Left forelimb (tissue), 1 donor: ENCODE measurements at regions not wholly inside any gene's neighbourhood (a gene's known extent, or its start where the extent isn't known, plus 50 kb on each side); places are given as distances from the start of the nearest gene placed in this dataset.

Experiments used
- DNase-seq: peaks from one replicate; pipeline ENCODE4 v3.0.0-alpha.2; 2018; ENCODE audit warnings: low spot score

GRCh38 chr2:120977582-120978358 lies 242.1 kb downstream of the GLI2 start:
- no peak for DNase-seq

GRCh38 chr2:120978359-120979050 lies 242.8 kb downstream of the GLI2 start:
- DNase-seq = no peak

- DNase-seq = no peak
These were observed 243.7 kb downstream of the GLI2 start for GRCh38 chr2:120979398-120979797.

- no peak for DNase-seq
These were observed 244.3 kb downstream of the GLI2 start for GRCh38 chr2:120979921-120980320.

GRCh38 chr2:120981443-120981842 lies 245.8 kb downstream of the GLI2 start:
- no peak for DNase-seq

GRCh38 chr2:120982598-120982997 lies 246.9 kb downstream of the GLI2 start:
- DNase-seq = no peak

- no peak for DNase-seq
These were observed 247.7 kb downstream of the GLI2 start for GRCh38 chr2:120983344-120983743.

- DNase-seq = no peak
These were observed 248.4 kb downstream of the GLI2 start for GRCh38 chr2:120984046-120984445.

GRCh38 chr2:120984452-120985173 lies 248.9 kb downstream of the GLI2 start:
- DNase-seq = no peak

GRCh38 chr2:120985174-120985996 lies 249.7 kb downstream of the GLI2 start:
- no peak for DNase-seq

GRCh38 chr2:120985997-120986651 lies 250.5 kb downstream of the GLI2 start:
- DNase-seq = peak; percentile 62

- peak; percentile 51 for DNase-seq
These were observed 251.4 kb downstream of the GLI2 start for GRCh38 chr2:120986898-120987650.

- peak; percentile 49 for DNase-seq
These were observed 252.5 kb downstream of the GLI2 start for GRCh38 chr2:120988051-120988699.

GRCh38 chr2:120988700-120989511 lies 253.2 kb downstream of the GLI2 start:
- peak; percentile 58 for DNase-seq

GRCh38 chr2:120989512-120990441 lies 254.1 kb downstream of the GLI2 start:
- DNase-seq = peak; percentile 63

- DNase-seq = peak; percentile 50
These were observed 254.8 kb downstream of the GLI2 start for GRCh38 chr2:120990451-120990871.

- peak; percentile 54 for DNase-seq
These were observed 255.8 kb downstream of the GLI2 start for GRCh38 chr2:120991441-120991840.
